ENCODE measurements at regions not wholly inside any gene's neighbourhood (a gene's known extent, or its start where the extent isn't known, plus 50 kb on each side); places are given as distances from the start of the nearest gene placed in this dataset.

DNA sequence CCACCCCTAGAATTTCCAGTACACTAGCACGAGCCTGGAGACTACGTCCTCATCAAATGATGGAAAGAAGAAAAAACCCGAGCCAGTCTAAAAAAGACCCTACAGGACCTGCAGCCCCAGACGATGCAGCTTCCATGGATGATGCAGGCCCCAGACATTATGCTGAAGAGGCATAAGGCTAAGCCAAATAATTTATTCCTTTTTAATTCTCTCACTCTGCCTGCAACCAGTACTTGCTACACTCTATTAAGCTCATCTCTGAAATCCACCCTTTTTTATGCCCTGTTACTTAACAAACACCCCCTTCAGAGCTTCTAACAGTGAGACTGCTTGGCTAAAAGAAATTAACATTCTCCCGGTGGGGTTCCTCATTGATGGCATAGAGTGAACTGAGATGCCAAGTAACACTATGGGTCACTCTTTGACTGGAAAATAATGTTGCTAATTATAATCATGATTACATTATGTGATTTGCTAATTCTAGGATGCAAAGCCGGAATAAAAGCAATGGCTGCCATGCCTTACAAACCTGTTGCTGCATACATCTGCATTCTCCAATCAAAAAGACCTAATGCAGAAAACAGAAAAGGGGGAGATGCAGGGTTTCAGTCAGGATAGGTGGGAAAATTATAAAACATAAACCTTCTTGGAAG lies 1462.4 kb downstream of the UQCRFS1 start (continued):
- TF ChIP-seq, protein P1, sequence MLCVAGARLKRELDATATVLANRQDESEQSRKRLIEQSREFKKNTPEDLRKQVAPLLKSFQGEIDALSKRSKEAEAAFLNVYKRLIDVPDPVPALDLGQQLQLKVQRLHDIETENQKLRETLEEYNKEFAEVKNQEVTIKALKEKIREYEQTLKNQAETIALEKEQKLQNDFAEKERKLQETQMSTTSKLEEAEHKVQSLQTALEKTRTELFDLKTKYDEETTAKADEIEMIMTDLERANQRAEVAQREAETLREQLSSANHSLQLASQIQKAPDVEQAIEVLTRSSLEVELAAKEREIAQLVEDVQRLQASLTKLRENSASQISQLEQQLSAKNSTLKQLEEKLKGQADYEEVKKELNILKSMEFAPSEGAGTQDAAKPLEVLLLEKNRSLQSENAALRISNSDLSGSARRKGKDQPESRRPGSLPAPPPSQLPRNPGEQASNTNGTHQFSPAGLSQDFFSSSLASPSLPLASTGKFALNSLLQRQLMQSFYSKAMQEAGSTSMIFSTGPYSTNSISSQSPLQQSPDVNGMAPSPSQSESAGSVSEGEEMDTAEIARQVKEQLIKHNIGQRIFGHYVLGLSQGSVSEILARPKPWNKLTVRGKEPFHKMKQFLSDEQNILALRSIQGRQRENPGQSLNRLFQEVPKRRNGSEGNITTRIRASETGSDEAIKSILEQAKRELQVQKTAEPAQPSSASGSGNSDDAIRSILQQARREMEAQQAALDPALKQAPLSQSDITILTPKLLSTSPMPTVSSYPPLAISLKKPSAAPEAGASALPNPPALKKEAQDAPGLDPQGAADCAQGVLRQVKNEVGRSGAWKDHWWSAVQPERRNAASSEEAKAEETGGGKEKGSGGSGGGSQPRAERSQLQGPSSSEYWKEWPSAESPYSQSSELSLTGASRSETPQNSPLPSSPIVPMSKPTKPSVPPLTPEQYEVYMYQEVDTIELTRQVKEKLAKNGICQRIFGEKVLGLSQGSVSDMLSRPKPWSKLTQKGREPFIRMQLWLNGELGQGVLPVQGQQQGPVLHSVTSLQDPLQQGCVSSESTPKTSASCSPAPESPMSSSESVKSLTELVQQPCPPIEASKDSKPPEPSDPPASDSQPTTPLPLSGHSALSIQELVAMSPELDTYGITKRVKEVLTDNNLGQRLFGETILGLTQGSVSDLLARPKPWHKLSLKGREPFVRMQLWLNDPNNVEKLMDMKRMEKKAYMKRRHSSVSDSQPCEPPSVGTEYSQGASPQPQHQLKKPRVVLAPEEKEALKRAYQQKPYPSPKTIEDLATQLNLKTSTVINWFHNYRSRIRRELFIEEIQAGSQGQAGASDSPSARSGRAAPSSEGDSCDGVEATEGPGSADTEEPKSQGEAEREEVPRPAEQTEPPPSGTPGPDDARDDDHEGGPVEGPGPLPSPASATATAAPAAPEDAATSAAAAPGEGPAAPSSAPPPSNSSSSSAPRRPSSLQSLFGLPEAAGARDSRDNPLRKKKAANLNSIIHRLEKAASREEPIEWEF (IDR thresholded peaks at IDR 0.05; ENCODE audit: insufficient replicate concordance, low read depth, low read length), result no peak
- no peak for TF ChIP-seq NBN (IDR thresholded peaks at IDR 0.05)
- TF ChIP-seq KDM1A (IDR thresholded peaks at IDR 0.05; ENCODE audit: borderline replicate concordance), result no peak
- TF ChIP-seq LARP7 (IDR thresholded peaks at IDR 0.05), result no peak
- no peak for TF ChIP-seq HDGF (IDR thresholded peaks at IDR 0.05)
- TF ChIP-seq ETV6 (conservative IDR thresholded peaks at IDR 0.05 in 1 of 2, IDR thresholded peaks at IDR 0.05 in 1 of 2; ENCODE audit: borderline replicate concordance in 1 of 2, low read depth in 1 of 2), result no peak
- TF ChIP-seq TCF7 (IDR thresholded peaks at IDR 0.05; ENCODE audit: borderline replicate concordance), result no peak
- TF ChIP-seq ATF3 (IDR thresholded peaks at IDR 0.05; ENCODE audit: borderline replicate concordance, extremely low read depth, low read depth, low read length), result no peak
